HG03432 (cell line): ENCODE measurements at regions not wholly inside any gene's neighbourhood (a gene's known extent, or its start where the extent isn't known, plus 50 kb on each side); places are given as distances from the start of the nearest gene placed in this dataset.

Experiments used
- ATAC-seq: cut with Tn5 transposase; IDR thresholded peaks from one replicate; pipeline ENCODE4 v1.9.1; 2021; ENCODE audit warnings: mild to moderate bottlenecking, moderate library complexity; ENCODE audit not compliant: unreplicated experiment

DNA sequence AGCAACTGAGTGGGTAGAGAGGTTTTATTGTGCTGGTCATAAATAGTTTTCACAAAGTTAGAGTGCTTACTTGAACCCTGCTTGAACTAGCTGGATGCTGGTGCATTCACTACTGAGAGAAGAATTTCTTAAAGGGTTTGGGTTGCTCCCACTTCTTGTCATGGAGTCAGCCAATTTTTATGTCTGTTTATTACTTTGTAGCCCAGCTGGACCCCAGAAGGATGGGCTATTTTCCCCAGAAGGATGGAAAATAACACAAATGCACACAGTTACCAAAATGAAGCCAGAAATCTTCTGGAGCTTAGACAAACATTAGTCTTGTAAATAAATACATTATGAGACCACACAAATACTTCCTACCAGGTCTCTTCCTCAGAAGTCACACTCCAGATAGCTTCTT is 480.8 kb upstream of the TNC start:
- no peak for ATAC-seq

- no peak for ATAC-seq
These were observed 481.9 kb upstream of the TNC start for GRCh38 chr9:115599898-115600297.

DNA sequence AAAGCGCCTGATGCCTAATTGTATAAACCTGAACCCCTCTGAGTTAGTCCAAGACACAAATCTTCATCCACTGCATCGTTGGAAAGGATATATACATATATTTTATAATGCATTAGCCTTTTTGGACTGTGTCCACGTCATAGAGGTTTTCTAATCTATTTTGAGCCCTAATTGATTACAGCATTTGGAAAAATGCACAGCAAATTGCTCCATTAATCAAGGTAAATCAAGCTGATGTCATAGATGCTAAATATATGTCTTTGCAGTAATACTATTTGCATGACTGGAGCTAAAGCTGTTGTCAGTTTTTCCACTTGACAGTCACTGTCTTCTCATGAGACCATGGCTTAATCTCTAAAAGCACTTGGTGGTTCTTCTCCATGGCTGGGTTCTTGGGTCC is 483.5 kb upstream of the TNC start:
- no peak for ATAC-seq

GRCh38 chr9:115604831-115605483 is 487.0 kb upstream of the TNC start:
- no peak for ATAC-seq

DNA sequence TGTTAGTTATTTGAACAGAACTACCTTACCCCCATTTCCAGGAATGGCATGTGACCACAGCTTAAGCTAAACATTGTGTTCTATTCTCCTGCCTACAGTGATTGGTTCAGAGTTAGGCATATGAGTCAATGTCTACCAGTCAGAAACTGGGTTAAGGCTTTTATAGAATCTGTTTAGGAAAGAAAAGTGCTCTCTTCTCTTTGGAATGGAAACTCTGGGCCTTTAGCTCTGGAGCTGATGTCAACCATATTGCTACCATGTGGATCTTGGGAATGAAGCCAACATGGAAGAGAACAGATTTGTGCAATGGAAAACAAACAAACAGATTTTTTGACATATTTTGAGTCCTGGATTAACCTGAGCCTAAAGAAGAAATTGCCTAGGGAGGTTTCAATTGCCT is 488.9 kb upstream of the TNC start:
- ATAC-seq, result no peak

GRCh38 chr9:115614326-115614999 is 496.5 kb upstream of the TNC start:
- ATAC-seq, result no peak

DNA sequence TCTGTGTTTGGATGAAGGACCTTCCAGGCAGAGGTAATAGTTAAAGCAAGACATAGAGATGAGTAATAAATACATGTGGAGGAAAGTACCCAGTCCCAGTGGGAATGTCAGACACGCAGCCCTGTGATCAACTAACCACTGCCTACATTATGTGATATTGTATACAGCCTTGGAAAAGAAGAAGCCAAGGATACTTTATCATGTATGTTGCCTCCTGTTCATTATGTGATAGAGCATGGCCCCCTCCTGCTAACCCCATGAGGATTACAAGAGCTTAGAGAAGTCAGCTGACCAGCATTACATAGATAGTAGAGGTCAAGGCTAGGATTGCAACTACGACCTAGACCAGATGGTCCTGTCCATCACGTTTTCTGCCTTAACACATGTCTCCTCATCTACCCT is 497.0 kb upstream of the TNC start:
- ATAC-seq, result no peak

DNA sequence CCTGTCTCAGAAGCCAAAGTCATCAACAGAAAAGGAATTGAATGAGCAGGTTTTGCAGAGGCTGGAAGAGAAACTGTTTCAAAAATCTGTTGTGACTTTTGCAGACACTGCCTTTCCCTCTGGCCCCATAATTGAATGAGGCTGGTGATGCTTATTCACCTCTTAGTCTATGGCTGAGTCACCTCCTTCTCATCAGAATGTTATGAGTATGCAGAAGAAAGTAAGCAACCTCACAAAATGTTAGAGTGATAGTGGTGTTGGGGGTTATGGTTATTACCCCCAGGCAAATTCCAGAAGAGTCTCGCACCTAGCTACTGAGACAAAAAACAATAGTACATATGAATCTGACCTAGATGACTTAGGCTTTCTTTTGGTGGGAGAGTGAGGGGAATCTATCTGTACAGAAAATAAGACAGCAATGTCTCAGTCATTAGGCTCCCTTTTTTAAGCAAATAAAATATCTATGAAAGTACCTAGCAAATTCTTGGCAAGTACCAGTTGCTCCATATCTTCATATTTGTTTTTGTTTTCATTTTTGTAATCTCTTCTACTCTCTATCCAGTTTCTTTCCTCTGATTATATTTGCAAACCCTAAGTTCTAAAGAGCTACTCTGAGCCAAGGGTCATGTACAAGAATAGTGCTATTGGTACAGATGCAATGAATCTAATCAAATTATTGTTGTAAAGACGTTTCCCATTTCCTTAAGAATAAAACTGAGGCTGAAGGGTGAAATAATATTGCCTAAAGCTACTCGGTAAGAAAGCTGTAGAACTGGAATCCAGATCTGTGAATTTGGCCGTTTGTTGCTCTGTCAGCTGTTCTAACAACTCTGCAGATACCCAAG is 498.1 kb upstream of the TNC start:
- no peak for ATAC-seq

GRCh38 chr9:115616666-115617239 is 498.8 kb upstream of the TNC start:
- no peak for ATAC-seq

DNA sequence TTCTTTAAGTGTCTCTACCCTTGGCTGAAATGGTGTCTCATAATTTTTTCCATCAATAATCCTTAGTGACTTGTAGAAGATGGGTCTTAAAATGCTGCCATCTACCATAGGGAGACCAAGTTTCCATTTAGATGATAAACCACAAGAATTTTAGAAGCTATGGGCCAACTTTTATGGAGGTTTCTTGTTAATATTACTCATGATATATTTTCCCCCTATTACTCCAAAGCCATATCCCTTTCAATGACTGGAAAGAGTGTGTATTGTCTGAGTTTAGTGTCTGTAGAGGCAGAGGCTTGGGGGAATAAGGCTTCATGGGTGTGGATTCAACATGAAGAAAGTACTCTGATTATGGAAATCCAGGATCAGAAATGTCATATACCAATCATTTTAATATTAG is 507.3 kb upstream of the TNC start:
- ATAC-seq, result no peak

- no peak for ATAC-seq
These were observed 508.0 kb upstream of the TNC start for GRCh38 chr9:115625954-115626353.

- ATAC-seq, result no peak
These were observed 509.6 kb upstream of the TNC start for GRCh38 chr9:115627511-115627910.

DNA sequence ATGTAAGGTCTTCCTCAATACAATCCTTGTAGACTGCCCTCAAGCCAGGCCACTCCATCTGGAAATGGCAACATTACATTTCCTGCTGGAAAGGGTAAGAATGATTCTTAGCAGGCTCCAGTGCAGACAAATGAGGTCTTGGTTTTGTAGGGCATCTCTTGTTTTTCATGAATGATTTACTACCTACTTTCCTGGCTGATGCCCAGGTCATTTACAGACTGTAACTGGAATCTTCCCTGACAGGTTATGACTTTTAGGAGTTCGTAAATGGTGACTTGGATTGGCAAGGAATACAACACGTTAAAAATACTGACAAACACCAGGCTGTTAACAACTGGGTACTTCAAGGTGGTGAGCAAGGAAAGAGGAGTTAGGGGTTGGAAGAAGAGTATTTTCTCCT is 510.5 kb upstream of the TNC start:
- ATAC-seq, result no peak

- no peak for ATAC-seq
These were observed 512.2 kb upstream of the TNC start for GRCh38 chr9:115629879-115630840.

GRCh38 chr9:115632391-115632790 is 514.4 kb upstream of the TNC start:
- no peak for ATAC-seq

DNA sequence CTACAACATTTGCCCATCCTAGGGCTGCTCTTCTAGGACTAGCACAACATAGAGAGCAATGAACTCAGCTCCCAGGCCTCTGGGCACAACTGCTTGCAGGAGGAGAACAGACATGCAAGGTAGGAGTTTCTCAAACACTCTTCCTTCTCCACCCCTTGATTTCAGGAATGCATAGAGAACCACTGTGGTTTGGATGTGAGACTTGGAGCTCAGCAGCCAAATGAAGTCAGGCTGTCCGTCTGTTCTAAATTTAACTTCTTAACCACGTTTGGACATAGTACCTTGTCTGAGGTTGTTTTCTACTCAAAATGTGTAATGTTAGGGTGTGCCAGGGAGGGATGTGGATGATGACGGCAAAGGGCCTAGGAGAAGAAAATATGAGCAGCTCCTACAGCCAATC is 515.1 kb upstream of the TNC start:
- no peak for ATAC-seq

- no peak for ATAC-seq
These were observed 517.8 kb upstream of the PAPPA start for GRCh38 chr9:115635680-115636383.

DNA sequence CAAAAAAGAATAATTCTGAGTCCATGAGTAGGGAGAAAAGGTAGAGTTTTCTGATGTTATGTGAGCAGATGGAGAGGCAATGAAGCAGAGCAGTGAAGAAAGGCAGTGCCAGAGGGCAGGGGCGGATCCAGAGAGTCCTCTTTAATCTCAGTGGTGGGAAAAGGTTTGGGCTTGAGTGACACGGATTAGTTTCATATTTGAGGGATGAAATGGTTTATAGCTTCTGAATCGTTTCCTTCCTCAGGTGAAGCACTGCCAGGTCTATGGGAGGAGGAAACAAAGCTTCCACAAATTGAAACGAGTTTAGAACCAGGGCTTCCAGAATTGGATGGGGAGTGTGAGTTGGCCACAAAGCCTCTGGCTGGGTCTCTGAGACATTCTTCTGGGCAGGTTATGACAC is 517.0 kb upstream of the PAPPA start:
- no peak for ATAC-seq

GRCh38 chr9:115637661-115638060 is 515.9 kb upstream of the PAPPA start:
- no peak for ATAC-seq

DNA sequence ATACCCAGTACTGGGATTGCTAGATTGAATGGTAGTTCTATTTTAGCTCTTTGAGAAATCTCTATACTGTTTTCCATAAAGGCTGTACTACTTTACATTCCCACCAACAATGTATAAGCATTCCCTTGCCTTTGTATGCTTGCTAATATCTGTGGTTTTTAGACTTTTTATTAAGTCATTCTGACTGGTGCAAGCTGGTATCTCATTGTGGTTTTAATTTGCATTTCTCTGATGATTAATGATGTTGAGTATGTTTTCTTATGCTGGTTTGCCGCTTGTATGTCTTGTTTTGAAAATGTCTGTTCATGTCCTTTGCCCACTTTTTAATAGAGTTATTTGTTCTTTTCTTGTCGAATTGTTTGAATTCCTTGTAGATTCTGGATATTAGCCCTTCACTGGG is 512.7 kb upstream of the PAPPA start:
- no peak for ATAC-seq
